ENCODE measurements at regions not wholly inside any gene's neighbourhood (a gene's known extent, or its start where the extent isn't known, plus 50 kb on each side); places are given as distances from the start of the nearest gene placed in this dataset.

GRCh38 chrX:16518131-16518530 is 131.8 kb upstream of the S100G start:
- no peak for DNase-seq (ENCODE audit: low read depth)
- H3K4me3 ChIP-seq (ENCODE audit: low read depth, low read length) = no peak overlapping the region
- no peak for TF ChIP-seq CTCF (IDR thresholded peaks at IDR 0.05; ENCODE audit: low read depth, low read length, missing control alignments)

- no peak for TF ChIP-seq CTCF (IDR thresholded peaks at IDR 0.05; ENCODE audit: low read depth, low read length, missing control alignments)
- H3K4me3 ChIP-seq (ENCODE audit: low read depth, low read length) = no peak overlapping the region
- DNase-seq (ENCODE audit: low read depth) = no peak
Observed at GRCh38 chrX:16524316-16524715, 125.6 kb upstream of the S100G start.

GRCh38 chrX:16526003-16526402 is 124.0 kb upstream of the S100G start:
- no peak for DNase-seq (ENCODE audit: low read depth)
- no peak overlapping the region for H3K4me3 ChIP-seq (ENCODE audit: low read depth, low read length)
- no peak for TF ChIP-seq CTCF (IDR thresholded peaks at IDR 0.05; ENCODE audit: low read depth, low read length, missing control alignments)

GRCh38 chrX:16528620-16529019 is 121.3 kb upstream of the S100G start:
- no peak for DNase-seq (ENCODE audit: low read depth)
- TF ChIP-seq CTCF (IDR thresholded peaks at IDR 0.05; ENCODE audit: low read depth, low read length, missing control alignments) = no peak
- no peak overlapping the region for H3K4me3 ChIP-seq (ENCODE audit: low read depth, low read length)
